NCI-H526 (cell line): ENCODE measurements at regions not wholly inside any gene's neighbourhood (a gene's known extent, or its start where the extent isn't known, plus 50 kb on each side); places are given as distances from the start of the nearest gene placed in this dataset.
A peak's percentile ranks its signal among the peaks of the same experiment; 100 is the strongest.
"Not testable (repeated sequence)": the region's sequence is repeated elsewhere in the genome, so short reads cannot be mapped to it uniquely, and the experiment has no call there.

Source experiments
- DNase-seq, 2 experiments: peaks; one replicate each; lab custom pipeline; 2025; lab: John Stamatoyannopoulos, UW

GRCh38 chr15:85264614-85265190 lies 115.7 kb upstream of the AKAP13 start:
- not testable (repeated sequence) for DNase-seq

DNA sequence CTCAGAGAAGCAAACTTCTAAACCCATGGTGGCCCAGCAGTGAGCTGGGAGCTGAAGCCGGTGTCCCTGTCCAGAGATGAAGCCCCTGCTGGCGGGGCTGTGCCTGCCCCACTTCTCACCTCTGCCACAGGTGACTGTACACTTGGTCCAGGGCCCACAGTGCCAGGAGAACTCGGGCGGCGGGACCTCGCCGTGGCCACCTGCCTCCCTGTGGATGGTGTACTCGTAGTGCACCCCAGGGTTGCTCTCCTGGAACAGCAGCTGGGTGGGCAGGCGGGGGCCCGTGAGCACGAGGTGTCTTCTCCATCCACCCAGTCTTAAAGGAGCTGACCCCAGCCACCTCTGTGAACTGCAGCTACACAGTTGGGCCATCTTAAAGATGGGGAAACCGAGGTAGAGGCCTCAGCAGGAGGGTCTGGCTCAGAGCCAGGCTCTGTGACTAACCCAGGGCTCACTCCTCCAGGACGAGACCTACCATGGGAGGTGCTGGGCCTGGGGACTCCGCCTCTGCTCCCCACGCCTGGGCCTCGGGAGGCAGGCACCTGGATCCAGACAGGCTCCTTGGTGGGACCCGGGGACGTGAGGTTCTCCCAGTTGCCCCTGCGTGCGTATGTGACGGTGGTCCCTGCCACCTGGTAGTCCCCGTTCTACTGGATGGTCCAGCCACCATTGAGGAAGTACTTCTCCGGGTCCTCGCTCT lies 113.1 kb upstream of the AKAP13 start:
- not testable (repeated sequence) for DNase-seq

GRCh38 chr15:85274315-85275050 lies 105.9 kb upstream of the AKAP13 start:
- DNase-seq = no peak

- no peak for DNase-seq
These were observed 103.9 kb upstream of the AKAP13 start for GRCh38 chr15:85276508-85276907.

DNA sequence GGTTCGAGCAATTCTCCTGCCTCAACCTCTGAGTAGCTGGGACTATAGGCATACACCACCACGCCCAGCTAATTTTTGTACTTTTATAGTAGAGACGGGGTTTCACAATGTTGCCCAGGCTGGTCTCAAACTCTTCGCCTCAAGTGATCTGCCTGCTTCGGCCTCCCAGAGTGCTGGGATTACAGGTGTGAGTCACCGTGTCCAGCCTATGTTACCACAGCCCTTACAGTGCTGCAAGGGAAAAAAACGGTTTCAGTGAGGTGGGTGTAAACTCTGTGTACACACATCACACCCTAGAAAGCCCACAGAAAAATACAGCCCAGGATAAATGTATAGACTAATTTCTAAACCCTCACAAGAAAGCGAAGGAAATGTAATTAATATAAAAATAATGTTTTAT lies 103.5 kb upstream of the AKAP13 start:
- no peak for DNase-seq

DNA sequence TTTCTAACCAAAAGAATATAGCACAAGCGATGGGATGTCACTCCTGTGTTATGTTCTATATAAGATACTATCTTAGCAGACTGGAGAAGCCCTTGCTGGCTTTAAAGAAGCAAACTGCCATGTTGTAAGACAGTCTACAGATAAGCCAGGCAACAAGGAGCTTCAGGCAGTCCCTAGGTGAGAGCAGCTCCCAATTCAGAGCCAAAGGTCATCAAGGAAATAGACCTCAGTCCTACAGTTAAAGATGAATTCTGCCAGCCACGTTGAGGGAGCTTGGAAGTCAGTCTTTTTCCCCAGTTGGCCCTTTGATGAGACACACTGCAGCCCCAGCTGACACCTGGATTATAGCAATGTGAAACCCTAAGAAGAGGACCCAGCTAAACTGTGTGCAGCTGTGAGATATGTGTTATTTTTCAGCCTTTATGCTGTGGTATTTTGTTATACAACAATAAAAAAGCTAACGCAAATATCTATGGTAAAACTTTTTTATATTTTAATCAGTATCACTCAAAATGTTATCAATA lies 102.5 kb upstream of the AKAP13 start:
- no peak for DNase-seq

DNA sequence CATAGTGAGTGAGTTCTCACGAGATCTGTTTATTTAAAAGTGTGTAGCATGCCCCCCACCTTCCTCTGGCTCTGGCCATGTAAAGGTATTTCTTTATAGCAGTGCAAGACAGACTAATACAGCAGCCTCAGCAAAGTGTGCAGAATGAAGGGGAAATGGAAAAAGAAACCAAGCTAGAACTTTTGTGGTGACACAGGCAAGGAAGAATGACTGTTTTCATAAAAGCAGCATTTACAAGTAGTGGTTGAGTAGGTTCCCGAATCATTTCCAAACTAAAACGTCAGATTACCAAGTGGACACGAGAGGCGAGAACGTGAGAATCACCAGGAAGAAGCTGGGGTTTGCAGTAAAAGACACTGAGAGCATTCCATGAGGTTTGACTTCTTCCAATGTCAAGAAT lies 100.2 kb upstream of the AKAP13 start:
- no peak for DNase-seq

DNA sequence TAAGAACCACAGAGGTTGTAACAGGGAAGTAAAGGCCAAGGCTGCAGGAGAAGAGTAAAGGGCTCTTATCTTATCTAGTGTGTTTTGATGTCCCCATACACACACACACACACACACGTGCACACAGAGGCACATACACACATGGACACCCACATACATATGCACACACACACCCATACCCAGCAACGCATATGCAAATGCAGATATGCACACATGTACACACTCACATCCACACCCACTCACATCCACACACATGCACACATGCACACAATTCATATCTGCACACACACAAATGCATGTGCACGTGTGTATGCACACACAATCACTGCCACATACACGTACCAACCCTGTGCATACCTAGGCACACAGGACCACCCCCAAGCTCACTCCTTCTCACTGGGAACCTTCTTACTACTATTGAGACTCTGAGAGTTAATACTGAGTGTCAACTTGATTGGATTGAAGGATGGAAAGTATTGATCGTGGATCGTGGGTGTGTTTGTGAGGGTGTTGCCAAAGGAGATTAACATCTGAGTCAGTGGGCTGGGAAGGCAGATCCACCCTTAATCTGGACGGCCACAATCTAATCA lies 99.0 kb upstream of the AKAP13 start:
- DNase-seq = no peak

DNA sequence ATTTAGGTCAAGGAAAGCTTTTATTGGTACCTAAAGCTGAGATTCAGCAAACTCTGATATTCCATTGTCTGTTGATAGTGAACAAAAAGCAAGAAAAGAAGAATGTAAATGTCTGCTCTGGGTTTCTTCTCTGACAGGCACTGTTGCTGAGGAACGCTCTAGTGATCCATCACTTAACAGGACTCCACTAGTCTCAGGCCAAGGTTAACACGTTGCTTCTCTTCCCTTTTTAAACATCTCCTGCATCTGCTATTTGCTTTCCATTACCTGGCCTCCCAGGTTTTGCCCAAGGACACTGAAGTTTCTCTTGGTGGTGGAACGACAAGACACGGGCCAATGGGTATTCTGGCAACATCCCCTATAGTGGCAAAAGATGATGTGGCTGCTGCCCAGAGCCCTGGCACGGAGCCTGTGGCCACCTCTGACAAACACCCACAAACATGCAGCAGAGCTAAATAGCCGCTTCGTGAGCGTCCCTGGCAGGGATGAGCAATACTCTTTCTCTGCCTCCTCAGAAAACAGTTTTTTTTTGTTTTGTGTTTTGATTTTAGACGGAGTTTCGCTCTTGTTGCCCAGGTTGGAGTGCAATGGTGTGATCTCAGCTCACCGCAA lies 97.8 kb upstream of the AKAP13 start:
- no peak for DNase-seq

DNA sequence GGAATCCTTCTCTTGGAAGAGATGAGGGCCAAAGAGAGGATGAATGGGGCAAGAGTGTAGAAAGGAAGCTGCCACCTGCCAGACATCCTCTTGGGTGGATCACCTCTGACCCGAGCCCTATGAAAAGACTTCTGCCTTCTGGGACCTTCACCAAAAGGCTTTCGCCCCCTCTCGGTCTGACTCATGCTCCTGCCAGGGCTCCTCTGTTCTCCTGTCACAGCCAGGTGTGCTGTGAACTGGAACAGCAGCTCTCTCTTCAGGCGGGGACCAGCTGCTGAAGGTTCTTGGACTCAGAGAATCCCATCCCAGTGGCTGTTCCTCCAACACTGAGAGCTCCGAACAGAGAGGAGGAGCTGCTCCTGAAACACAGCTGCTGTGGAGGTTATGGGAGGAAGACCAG lies 96.6 kb upstream of the AKAP13 start:
- peak; percentile 8 to 54 for DNase-seq

- peak in 1 of 2 experiments; percentile 37 for DNase-seq
These were observed 95.9 kb upstream of the AKAP13 start for GRCh38 chr15:85284497-85284896.

DNA sequence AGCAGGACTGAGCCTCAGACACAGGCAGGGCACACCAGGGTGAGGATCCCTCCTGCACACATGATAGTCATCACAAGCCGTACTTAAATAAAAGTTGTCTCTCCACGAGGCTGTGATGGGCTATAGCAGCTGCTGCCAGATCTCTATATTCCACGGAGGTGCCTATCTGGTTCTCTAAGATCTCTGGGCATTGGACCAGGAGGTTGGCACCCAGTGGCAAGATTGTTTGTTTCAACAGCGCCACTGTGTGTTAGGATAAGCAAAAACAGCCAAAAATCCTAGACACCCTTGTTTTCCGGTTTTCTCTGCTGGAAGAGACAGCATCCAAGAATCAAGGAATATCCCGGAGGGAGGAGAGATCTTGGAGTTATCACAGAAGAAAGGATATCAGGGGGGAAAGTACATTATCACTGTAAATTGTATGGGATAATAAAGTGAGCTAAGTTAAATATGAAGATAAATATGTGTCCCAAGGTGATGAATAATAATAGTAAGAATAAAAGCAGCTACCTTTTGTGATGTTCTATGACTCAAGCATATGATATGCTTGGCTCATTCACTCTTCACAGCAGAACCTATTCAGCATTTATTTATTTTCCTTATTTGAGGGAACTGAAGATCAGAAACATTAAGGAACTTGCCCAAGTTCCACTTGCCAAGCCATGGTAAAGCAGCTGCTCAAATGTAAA lies 90.6 kb upstream of the AKAP13 start:
- DNase-seq = peak; percentile 41 to 78

- not testable (repeated sequence) for DNase-seq
These were observed 87.8 kb upstream of the AKAP13 start for GRCh38 chr15:85292583-85292982.

DNA sequence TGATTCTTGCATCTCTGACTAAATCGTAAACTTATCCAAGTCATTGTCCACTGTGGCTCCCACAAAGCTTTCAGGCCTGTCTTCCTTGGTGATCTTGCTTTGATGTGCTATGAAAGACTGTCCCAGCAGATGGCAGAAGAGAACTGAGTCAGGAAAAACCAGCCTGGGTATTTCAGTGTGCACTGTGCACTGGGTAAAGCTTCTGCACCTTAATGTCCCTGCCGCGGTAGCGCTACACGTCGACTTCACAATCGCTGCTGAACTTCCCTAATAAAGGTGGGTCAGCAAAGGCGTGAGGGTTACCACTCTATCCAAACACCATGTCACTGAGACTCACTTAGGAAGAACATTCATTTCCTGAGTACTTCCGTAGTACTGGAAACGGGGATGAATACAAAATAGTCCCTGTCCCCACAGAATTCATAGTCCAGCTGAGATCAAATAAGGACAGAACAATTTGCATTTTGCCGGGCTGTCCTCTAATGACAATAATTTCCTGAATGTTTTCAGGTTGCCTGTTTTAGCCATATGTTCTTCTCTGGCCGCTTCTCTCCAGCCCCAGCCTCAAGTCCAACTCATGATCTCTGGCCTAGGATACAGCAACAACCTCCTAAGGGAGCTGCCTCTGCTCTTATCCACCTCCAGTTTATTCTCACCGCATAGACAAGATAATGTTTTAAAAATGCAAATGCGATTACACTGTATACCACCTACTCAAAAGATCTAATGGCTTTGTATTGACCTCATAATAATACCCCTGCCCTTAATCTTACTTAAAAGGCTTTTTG lies 83.6 kb upstream of the AKAP13 start:
- DNase-seq = peak; percentile 72 to 87

DNA sequence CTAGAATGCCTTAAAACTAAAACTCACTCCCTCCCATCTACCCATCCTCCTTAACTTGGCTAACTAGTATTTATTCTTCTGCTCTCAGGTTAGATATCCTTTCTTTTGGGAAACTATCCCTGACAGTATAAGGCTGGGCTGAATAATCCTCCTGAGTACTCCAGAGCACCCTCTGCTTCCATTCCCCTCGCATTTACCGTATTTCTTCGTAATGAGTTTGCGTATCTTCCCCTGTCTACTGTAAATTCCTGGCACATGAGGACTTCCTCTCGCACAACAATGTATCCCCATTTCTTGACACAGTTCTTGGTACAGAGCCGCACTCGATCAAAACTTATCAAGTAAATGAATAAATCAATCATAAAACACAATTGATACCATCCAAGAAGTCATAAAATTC lies 82.9 kb upstream of the AKAP13 start:
- no peak for DNase-seq

DNA sequence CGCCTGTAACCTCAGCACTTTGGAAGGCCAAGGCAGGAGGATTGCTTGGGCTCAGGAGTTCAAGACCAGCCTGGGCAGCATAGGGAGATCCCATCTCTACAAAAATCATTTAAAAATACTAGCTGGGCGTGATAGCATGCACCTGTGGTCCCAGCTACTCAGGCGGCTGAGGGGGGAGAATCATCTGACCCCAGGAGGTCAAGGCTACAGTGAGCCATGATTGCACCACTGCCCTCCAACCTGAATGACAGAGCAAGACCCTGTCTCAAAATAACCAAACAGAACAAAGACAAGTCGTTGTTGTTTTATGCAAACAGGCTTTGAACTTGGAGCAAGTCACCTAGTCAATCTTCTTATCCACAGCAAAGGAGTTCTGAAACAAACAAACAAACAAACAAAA lies 82.0 kb upstream of the AKAP13 start:
- no peak for DNase-seq

DNA sequence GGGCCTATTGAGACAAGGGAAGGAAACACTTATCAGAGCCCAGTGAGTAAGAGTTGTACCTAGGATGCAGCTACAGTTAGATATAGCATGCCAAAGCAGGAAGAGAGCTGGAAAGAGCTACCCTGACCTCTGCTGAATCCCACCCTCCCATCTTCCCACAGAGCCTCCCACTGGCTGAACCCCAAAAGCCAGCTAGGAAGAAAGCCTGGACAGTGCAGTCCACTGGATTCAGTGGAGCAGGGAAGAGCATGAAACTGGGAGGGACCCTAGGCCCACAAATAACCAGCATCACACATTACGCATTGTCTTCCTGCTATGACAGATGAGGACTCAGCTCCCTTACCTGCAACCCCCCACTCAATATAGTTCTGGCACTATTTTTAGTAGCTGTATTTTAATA lies 81.5 kb upstream of the AKAP13 start:
- no peak for DNase-seq

GRCh38 chr15:85302271-85302670 lies 78.1 kb upstream of the AKAP13 start:
- no peak for DNase-seq

- DNase-seq = no peak
These were observed 75.4 kb upstream of the AKAP13 start for GRCh38 chr15:85305050-85305449.

DNA sequence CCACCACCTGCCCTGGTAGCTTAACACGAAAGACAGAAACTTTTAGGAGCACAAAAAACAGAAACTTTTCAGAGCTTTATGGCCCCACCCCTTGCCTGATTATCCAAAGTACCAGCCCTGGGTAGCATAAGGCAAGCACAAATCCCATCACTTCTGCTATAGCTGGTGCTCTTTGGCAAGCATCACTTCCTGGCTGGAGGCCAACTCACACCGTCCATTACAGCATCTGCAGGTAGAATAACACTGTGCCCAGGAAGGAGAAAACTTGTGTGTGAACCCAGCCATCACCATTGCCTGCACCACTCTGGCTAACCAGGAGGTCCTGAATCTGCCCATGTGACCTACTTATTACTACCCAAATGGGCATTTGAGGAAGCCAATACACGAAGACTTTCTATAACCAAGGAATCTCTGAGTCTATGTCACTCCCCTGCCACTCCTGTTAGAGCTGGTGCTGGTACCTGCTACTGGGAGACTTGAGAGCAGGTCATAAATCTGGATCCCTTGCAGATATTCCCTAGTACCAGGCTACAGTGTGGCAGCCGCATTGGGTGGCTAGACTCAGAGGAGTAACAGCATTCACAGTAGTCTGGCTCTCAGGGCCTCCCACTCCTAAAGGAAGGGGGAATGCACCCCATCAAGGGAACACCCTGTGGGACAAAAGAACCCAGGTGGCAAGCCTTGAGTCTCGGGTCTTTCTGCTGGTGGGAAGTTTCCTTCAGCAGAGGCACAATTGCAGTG lies 73.3 kb upstream of the AKAP13 start:
- DNase-seq = no peak
